Nephron (organoid): ENCODE measurements at regions not wholly inside any gene's neighbourhood (a gene's known extent, or its start where the extent isn't known, plus 50 kb on each side); places are given as distances from the start of the nearest gene placed in this dataset.
"Not testable (repeated sequence)": the region's sequence is repeated elsewhere in the genome, so short reads cannot be mapped to it uniquely, and the experiment has no call there.

ENCODE experiments used
- H3K27ac Mint-ChIP-seq, 3 experiments: 2 replicates each; pipeline ENCODE4 v1.8.0; 2020; ENCODE audit warnings: mixed read lengths in 3 of 3, mild to moderate bottlenecking in 2 of 3, moderate library complexity in 1 of 3
- H3K27me3 Mint-ChIP-seq: 2 replicates; pipeline ENCODE4 v1.8.0; 2021; ENCODE audit warnings: low read depth, mild to moderate bottlenecking, moderate library complexity, mixed read lengths
- H3K36me3 Mint-ChIP-seq: 2 replicates; pipeline ENCODE4 v1.8.0; 2020; ENCODE audit warnings: low read depth, mixed read lengths
- H3K4me1 Mint-ChIP-seq: 2 replicates; pipeline ENCODE4 v1.8.0; 2020; ENCODE audit warnings: mixed read lengths
- H3K4me3 Mint-ChIP-seq, 3 experiments: 2 replicates each; pipeline ENCODE4 v1.8.0; 2020; ENCODE audit warnings: mild to moderate bottlenecking in 3 of 3, mixed read lengths in 3 of 3, moderate library complexity in 2 of 3
- H3K9me3 Mint-ChIP-seq: 2 replicates; pipeline ENCODE4 v1.8.0; 2020; ENCODE audit warnings: mixed read lengths
- CTCF ChIP-seq, 3 experiments: fragments of 200-600 bp; sonication (generic); IDR thresholded peaks; one replicate each; pipeline ENCODE4 v1.5.0; 2021; ENCODE audit warnings: antibody characterized with exemption in 3 of 3; ENCODE audit not compliant: unreplicated experiment in 3 of 3

- TF ChIP-seq CTCF (IDR thresholded peaks at IDR 0.05; ENCODE audit: unreplicated experiment in 3 of 3): no peak
- H3K27ac Mint-ChIP-seq: no peak overlapping the region
- H3K36me3 Mint-ChIP-seq: no peaks in the 10 kb centered on the region
- H3K27me3 Mint-ChIP-seq: no peaks in the 10 kb centered on the region
- no peak overlapping the region for H3K4me3 Mint-ChIP-seq
- no peaks in the 10 kb centered on the region for H3K9me3 Mint-ChIP-seq
- H3K4me1 Mint-ChIP-seq: peaks cover 7% of the 10 kb centered on the region
Observed at GRCh38 chr18:43785158-43785557, 507.9 kb upstream of the SYT4 start.

GRCh38 chr18:43786893-43787292 lies 509.6 kb upstream of the SYT4 start:
- Mint-ChIP-seq H3K9me3 (no peaks in the 10 kb centered on the region), H3K27me3 (no peaks in the 10 kb centered on the region)

GRCh38 chr18:43787721-43788120 lies 510.4 kb upstream of the SYT4 start:
- not testable (repeated sequence) for H3K9me3 Mint-ChIP-seq, H3K27ac Mint-ChIP-seq, H3K4me3 Mint-ChIP-seq, H3K27me3 Mint-ChIP-seq, H3K36me3 Mint-ChIP-seq, H3K4me1 Mint-ChIP-seq

More at GRCh38 chr18:43786893-43787292, 509.6 kb upstream of the SYT4 start:
- Mint-ChIP-seq H3K27ac (peak overlapping the region in 1 of 3 experiments; percentile 14), H3K36me3 (no peaks in the 10 kb centered on the region), H3K4me1 (peaks cover 7% of the 10 kb centered on the region), H3K4me3 (no peak overlapping the region)
- no peak for TF ChIP-seq CTCF (IDR thresholded peaks at IDR 0.05; ENCODE audit: unreplicated experiment in 3 of 3)

GRCh38 chr18:43789234-43790000 lies 512.1 kb upstream of the SYT4 start:
- Mint-ChIP-seq H3K9me3 (no peaks in the 10 kb centered on the region), H3K4me1 (peaks cover 7% of the 10 kb centered on the region), H3K4me3 (no peak overlapping the region), H3K27ac (peak overlapping the region; percentile 51 to 83 (median 63)), H3K27me3 (no peaks in the 10 kb centered on the region), H3K36me3 (no peaks in the 10 kb centered on the region)
- peak; percentile 43 to 65 (median 56) for TF ChIP-seq CTCF (IDR thresholded peaks at IDR 0.05; ENCODE audit: unreplicated experiment in 3 of 3)

GRCh38 chr18:43793910-43794309 lies 516.6 kb upstream of the SYT4 start:
- H3K4me1 Mint-ChIP-seq: peaks cover 7% of the 10 kb centered on the region
- H3K4me3 Mint-ChIP-seq: no peak overlapping the region
- TF ChIP-seq CTCF (IDR thresholded peaks at IDR 0.05; ENCODE audit: unreplicated experiment in 3 of 3): no peak
- H3K36me3 Mint-ChIP-seq: no peaks in the 10 kb centered on the region
- H3K27ac Mint-ChIP-seq: no peak overlapping the region
- no peaks in the 10 kb centered on the region for H3K9me3 Mint-ChIP-seq
- no peaks in the 10 kb centered on the region for H3K27me3 Mint-ChIP-seq

GRCh38 chr18:43794363-43794762 lies 517.1 kb upstream of the SYT4 start:
- Mint-ChIP-seq H3K27ac (no peak overlapping the region), H3K27me3 (no peaks in the 10 kb centered on the region), H3K36me3 (no peaks in the 10 kb centered on the region), H3K9me3 (no peaks in the 10 kb centered on the region), H3K4me3 (no peak overlapping the region), H3K4me1 (peaks cover 4% of the 10 kb centered on the region)
- no peak for TF ChIP-seq CTCF (IDR thresholded peaks at IDR 0.05; ENCODE audit: unreplicated experiment in 3 of 3)
